BLaER1 (cell line): ENCODE measurements at regions not wholly inside any gene's neighbourhood (a gene's known extent, or its start where the extent isn't known, plus 50 kb on each side); places are given as distances from the start of the nearest gene placed in this dataset.
"Not testable (repeated sequence)": the region's sequence is repeated elsewhere in the genome, so short reads cannot be mapped to it uniquely, and the experiment has no call there.

ENCODE experiments used
- H3K27ac ChIP-seq: shearing (Covaris generic); formaldehyde crosslinking; 2 replicates; pipeline ENCODE4 v1.8.1; 2022
- H3K27me3 ChIP-seq: shearing (Covaris generic); formaldehyde crosslinking; 2 replicates; pipeline ENCODE4 v1.8.1; 2022
- H3K36me3 ChIP-seq: shearing (Covaris generic); formaldehyde crosslinking; 2 replicates; pipeline ENCODE4 v1.8.1; 2022
- H3K4me1 ChIP-seq: shearing (Covaris generic); formaldehyde crosslinking; 2 replicates; pipeline ENCODE4 v1.8.1; 2022
- H3K4me2 ChIP-seq: shearing (Covaris generic); formaldehyde crosslinking; 2 replicates; pipeline ENCODE4 v1.8.1; 2022
- H3K4me3 ChIP-seq: shearing (Covaris generic); formaldehyde crosslinking; 2 replicates; pipeline ENCODE4 v1.8.1; 2022
- H3K9ac ChIP-seq: shearing (Covaris generic); formaldehyde crosslinking; 2 replicates; pipeline ENCODE4 v1.8.1; 2022
- H3K9me3 ChIP-seq: shearing (Covaris generic); formaldehyde crosslinking; 2 replicates; pipeline ENCODE4 v1.8.1; 2022
- H4K20me1 ChIP-seq: shearing (Covaris generic); formaldehyde crosslinking; 2 replicates; pipeline ENCODE4 v1.8.1; 2022
- Cebpa-rat ChIP-seq: shearing (Covaris generic); IDR thresholded peaks from 2 replicates; pipeline ENCODE4 v1.8.1; 2022

DNA sequence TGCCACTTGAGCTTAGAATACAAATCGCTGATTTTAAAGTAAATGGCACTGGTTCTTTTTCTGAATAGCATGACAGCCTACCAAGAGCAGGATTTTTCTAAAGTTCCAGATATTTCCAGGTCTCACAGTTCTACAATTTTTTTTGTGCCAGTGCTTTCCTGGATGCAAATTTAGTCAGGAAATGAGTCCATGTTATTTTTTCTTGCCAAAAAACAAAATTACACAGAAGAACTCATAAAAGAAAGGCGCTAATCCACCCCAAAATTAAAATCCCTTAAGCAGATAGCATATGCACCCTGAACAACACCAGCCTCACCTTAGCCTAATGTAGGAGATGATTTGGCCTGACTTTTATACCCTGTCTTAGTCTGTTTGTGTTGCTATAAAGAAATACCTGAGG, 86.4 kb upstream of the ARG1 start:
- no peaks in the 10 kb centered on the region for H3K36me3 ChIP-seq
- no peak for TF ChIP-seq Cebpa-rat
- no peak overlapping the region for H3K27ac ChIP-seq
- H3K4me2 ChIP-seq = no peak overlapping the region
- H3K4me1 ChIP-seq = no peaks in the 10 kb centered on the region
- H4K20me1 ChIP-seq = no peaks in the 10 kb centered on the region
- no peak overlapping the region for H3K4me3 ChIP-seq
- no peaks in the 10 kb centered on the region for H3K9me3 ChIP-seq
- no peak overlapping the region for H3K9ac ChIP-seq
- H3K27me3 ChIP-seq = no peaks in the 10 kb centered on the region

DNA sequence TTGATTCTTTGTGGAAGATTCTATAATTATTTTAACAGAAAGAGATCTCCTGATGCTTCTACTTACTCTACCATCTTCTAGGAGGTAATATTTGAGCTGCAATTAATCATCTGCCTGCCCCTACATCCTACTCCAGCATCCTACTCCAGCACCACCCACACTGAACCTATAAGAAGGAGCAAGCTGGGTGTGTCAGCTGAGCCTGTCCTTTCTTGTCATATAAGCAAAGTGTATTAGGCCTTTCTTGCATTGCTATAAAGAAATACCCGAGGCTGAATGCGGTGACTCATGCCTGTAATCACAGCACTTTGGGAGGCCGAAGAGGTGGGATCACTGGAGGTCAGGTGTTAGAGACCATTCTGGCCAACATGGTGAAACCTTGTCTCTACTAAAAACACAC, 84.2 kb upstream of the ARG1 start:
- H3K27ac ChIP-seq = no peak overlapping the region
- no peak overlapping the region for H3K4me3 ChIP-seq
- no peaks in the 10 kb centered on the region for H3K4me1 ChIP-seq
- no peaks in the 10 kb centered on the region for H3K27me3 ChIP-seq
- TF ChIP-seq Cebpa-rat = no peak
- no peaks in the 10 kb centered on the region for H3K9me3 ChIP-seq
- no peak overlapping the region for H3K4me2 ChIP-seq
- H3K9ac ChIP-seq = no peak overlapping the region
- no peaks in the 10 kb centered on the region for H3K36me3 ChIP-seq
- H4K20me1 ChIP-seq = no peaks in the 10 kb centered on the region

DNA sequence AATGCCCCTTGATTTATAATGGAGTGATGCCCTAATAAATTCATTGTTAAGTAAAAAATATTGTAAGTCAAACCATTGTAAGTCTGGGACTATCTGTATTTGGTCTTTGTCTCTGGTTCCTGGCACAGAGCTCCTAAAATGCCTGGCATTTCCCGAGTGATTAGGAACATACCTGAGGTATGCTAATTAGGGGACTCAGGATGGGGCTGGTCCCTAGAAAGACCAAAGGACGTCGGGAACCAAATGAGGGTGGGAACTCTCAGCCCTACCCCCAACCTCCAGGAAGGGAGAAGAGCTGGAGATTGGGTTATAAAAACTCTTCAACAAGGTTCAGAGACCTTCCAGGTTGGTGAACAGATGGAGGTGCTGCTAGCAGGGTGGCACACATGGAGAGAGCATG, 82.6 kb upstream of the ARG1 start:
- H3K4me3 ChIP-seq = no peak overlapping the region
- H3K36me3 ChIP-seq = no peaks in the 10 kb centered on the region
- no peaks in the 10 kb centered on the region for H3K4me1 ChIP-seq
- H3K4me2 ChIP-seq = no peak overlapping the region
- H3K9ac ChIP-seq = no peak overlapping the region
- H3K27ac ChIP-seq = no peak overlapping the region
- TF ChIP-seq Cebpa-rat = no peak
- H3K9me3 ChIP-seq = no peaks in the 10 kb centered on the region
- H4K20me1 ChIP-seq = no peaks in the 10 kb centered on the region
- no peaks in the 10 kb centered on the region for H3K27me3 ChIP-seq

DNA sequence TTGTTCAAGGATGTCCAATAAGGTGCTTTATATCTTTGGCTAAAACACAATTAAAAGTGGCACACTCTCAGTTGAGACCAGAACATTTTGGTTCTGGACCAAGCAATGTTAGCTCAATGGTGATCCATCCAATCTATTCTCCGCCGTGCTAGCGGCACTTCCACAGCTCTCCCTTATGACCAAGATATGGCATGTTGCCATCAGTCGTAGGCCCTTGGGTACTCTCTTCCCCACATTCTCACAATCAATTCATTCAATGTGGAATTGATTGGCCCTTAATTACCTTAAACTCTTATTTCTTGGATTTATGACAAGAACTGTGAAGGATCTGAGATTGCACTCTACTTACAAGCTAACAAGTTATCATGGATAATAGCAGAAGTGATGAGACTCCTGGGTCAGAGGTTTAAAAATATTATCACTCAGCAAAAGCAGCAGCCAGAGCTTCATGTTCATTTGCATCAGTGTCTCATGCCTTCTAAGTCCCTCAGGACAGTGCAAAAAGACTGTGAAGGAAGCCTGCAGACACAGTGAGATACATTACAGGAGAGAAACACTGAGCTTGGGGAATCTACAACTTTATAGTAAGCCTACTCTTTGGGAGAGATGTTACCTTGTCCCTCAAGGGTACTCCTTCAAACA, 80.0 kb upstream of the ARG1 start:
- TF ChIP-seq Cebpa-rat = no peak
- Histone ChIP-seq H3K4me1 (no peaks in the 10 kb centered on the region), H3K4me2 (no peak overlapping the region), H3K9me3 (no peaks in the 10 kb centered on the region), H3K9ac (no peak overlapping the region), H3K4me3 (no peak overlapping the region), H4K20me1 (no peaks in the 10 kb centered on the region), H3K36me3 (no peaks in the 10 kb centered on the region), H3K27ac (no peak overlapping the region), H3K27me3 (no peaks in the 10 kb centered on the region)

DNA sequence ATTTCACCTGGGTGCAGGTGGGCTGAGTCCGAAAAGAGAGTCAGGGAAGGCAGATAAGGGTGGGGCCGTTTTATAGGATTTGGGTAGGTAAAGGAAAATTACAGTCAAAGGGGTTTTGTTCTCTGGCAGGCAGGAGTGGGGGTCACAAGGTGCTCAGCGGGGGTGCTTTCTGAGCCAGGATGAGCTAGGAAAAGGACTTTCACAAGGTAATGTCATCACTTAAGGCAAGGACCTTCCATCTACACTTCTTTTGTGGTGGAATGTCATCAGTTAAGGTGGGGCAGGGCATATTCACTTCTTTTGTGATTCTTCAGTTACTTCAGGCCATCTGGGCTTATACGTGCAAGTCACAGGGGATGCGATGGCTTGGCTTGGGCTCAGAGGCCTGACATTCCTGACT, 68.6 kb upstream of the ARG1 start:
- not testable (repeated sequence) for H3K4me1 ChIP-seq, H3K27me3 ChIP-seq, H4K20me1 ChIP-seq, H3K9ac ChIP-seq, H3K4me3 ChIP-seq, H3K36me3 ChIP-seq, H3K4me2 ChIP-seq, H3K9me3 ChIP-seq, H3K27ac ChIP-seq

DNA sequence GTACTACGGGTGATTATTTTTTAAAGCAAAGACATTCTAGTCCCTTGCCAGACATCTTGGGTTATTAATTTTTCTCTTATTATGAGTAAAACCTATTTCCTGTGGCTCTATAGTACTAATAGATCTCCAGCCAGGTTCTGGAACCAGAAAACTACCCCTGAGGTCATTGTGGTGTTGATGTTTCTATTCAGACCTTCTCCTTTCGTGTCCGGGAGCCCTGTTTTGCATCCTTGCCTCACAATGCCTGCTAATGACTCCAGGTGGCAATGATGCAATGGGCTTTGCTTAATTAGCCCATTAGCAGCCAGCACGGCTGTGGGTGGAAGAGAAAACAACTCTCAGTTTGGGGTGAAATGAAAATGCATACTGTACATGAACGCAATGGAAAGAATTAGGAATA, 62.9 kb upstream of the ARG1 start:
- TF ChIP-seq Cebpa-rat = no peak
- H3K9ac ChIP-seq = no peak overlapping the region
- peaks cover 12% of the 10 kb centered on the region for H3K9me3 ChIP-seq
- H3K27ac ChIP-seq = no peak overlapping the region
- no peaks in the 10 kb centered on the region for H3K4me1 ChIP-seq
- H3K27me3 ChIP-seq = no peaks in the 10 kb centered on the region
- H3K4me2 ChIP-seq = no peak overlapping the region
- no peak overlapping the region for H3K4me3 ChIP-seq
- no peaks in the 10 kb centered on the region for H3K36me3 ChIP-seq
- no peaks in the 10 kb centered on the region for H4K20me1 ChIP-seq

DNA sequence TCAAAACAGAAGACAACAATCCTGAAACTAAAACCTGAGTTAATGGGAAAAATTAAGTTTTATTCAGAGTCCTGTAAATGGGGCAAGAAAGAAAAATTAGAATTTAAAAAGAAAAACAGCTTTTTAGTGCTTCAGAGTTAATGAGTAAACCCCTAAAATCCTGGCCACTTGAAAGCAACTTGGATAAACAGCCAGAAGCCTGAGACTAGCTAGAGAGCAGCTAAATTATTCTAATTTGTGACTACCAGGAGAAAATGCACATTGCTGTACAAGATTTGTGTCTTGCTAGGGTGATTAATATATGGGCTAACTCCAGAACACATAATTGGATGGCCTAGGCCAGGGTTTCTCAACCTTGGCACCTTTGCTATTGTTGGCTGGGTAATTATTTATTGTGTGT, 62.4 kb upstream of the ARG1 start:
- Histone ChIP-seq H3K4me1 (no peaks in the 10 kb centered on the region), H3K36me3 (no peaks in the 10 kb centered on the region), H3K9me3 (peaks cover 17% of the 10 kb centered on the region), H3K9ac (no peak overlapping the region), H3K27ac (no peak overlapping the region), H3K27me3 (no peaks in the 10 kb centered on the region), H3K4me2 (no peak overlapping the region), H3K4me3 (no peak overlapping the region), H4K20me1 (no peaks in the 10 kb centered on the region)
- TF ChIP-seq Cebpa-rat = no peak

DNA sequence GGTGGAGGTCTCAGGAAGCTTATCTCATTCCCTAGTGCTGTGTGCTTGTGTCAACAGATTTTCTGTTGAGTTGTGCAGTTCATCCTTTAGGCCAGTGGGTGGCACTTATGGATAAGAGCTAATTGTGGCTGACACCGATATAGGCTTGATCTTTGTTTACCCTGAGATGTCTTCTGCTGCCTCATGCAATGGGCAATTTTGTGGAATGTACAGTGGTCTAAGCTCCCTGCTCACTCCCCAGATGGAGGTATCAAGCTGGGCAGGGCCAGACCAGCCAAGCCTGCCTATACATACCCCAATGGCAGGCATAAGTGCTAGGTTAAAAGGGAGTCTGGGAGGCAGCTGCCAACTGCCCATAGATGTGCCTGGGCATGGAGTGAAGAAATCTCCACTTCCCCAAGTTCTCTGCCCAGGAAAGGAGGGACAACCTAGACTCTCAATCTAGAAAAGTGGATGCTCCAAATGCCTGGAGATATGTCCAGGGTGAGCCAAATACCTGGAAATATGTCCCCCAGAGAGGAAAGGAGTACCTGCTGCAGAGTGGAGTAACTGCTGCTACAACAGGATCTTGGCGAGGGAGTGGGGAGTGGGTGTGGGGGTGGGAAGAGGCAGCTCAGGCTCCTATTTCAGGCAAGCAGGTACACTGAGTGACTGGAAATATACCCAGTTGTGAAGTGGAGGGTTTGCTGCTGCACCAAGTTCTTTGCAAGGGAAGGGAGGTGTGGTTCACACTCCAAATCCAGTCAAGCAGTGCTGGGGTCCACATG, 53.2 kb upstream of the ARG1 start:
- no peak overlapping the region for H3K27ac ChIP-seq
- no peak for TF ChIP-seq Cebpa-rat
- H3K4me3 ChIP-seq = no peak overlapping the region
- no peaks in the 10 kb centered on the region for H3K27me3 ChIP-seq
- H3K9ac ChIP-seq = no peak overlapping the region
- H3K4me2 ChIP-seq = no peak overlapping the region
- no peaks in the 10 kb centered on the region for H4K20me1 ChIP-seq
- H3K36me3 ChIP-seq = no peaks in the 10 kb centered on the region
- H3K9me3 ChIP-seq = peaks cover 34% of the 10 kb centered on the region
- H3K4me1 ChIP-seq = no peaks in the 10 kb centered on the region
